Pancreas (tissue), 10 donors: ENCODE measurements at regions not wholly inside any gene's neighbourhood (a gene's known extent, or its start where the extent isn't known, plus 50 kb on each side); places are given as distances from the start of the nearest gene placed in this dataset.

Experiments
- ATAC-seq, 4 donors: fragments of 200-7000 bp; cut with Tn5 transposase; one replicate each; pipeline versions ENCODE4 v1.8.0 to v1.9.1; 2020; ENCODE audit warnings: mild to moderate bottlenecking in 4 of 4, moderate library complexity in 4 of 4
- DNase-seq, 6 donors: peaks; one replicate each; pipeline ENCODE4 v3.0.0-alpha.2; 2020
- FAIRE-seq: peaks from 2 replicates; lab custom pipeline; 2012; peaks lifted over from hg19 to GRCh38; lab: Jason Lieb, UNC
- H3K27ac ChIP-seq, 4 donors: fragments of 200-600 bp; sonication (generic); 1 replicate in 3 of 4; 2 replicates in 1 of 4; pipeline versions ENCODE4 v1.5.0 to v1.8.0; 2020
- H3K27me3 ChIP-seq, 4 donors: fragments of 200-600 bp; one replicate each; pipeline ENCODE4 v1.8.0; 2021
- H3K36me3 ChIP-seq, 3 donors: fragments of 200-600 bp; sonication (generic) in 1 of 3; one replicate each; pipeline versions ENCODE4 v1.5.0 to v1.8.0; 2020 to 2021
- H3K4me1 ChIP-seq, 3 donors: fragments of 200-600 bp; one replicate each; pipeline ENCODE4 v1.8.0; 2021
- H3K4me3 ChIP-seq, 4 donors: fragments of 200-600 bp; sonication (generic) in 2 of 4; one replicate each; pipeline versions ENCODE4 v1.5.0 to v1.8.0; 2020 to 2021
- H3K9me3 ChIP-seq, 4 donors: fragments of 200-600 bp; one replicate each; pipeline ENCODE4 v1.8.0; 2021
- WGBS, 2 donors: extraction: QIAGEN DNeasy Blood & Tissue Kit; methylation state at CpG; one replicate each; pipeline ENCODE4 v1.1.7; 2013; 5-methylcytosine and 5-hydroxymethylcytosine counted together
- intact Hi-C, 3 donors: fragments of 100-400 bp; cut with DNase I; formaldehyde crosslinking; loops; one replicate each; pipeline versions ENCODE4 v1.11.1 to v1.14.2; 2022
- TF ChIP-seq, protein P1 (sequence below), 4 donors: fragments of 200-600 bp; sonication (generic) in 3 of 4; IDR thresholded peaks; one replicate each; pipeline versions ENCODE4 v1.5.0 to v1.8.0; 2021; ENCODE audit warnings: antibody characterized with exemption in 4 of 4
- donor health status: healthy with polysubstance abuse.
- donor health status: DM: no; HTN: no; CAD: no; lungs with moderate emphysema.
- donor health status: DM: no; HTN: no; CAD: no.
- donor health status: control.
- donor health status: control.
- donor health status: Bipolar disorder and iron deficiency.
- donor health status: DM: yes; HTN: yes; CAD: no.
- donor health status: DM: no; HTN: no; CAD: no.
- donor health status: DM: no; HTN: no; CAD: no.
- donor health status: DM: yes; HTN: yes; CAD: no.

DNA sequence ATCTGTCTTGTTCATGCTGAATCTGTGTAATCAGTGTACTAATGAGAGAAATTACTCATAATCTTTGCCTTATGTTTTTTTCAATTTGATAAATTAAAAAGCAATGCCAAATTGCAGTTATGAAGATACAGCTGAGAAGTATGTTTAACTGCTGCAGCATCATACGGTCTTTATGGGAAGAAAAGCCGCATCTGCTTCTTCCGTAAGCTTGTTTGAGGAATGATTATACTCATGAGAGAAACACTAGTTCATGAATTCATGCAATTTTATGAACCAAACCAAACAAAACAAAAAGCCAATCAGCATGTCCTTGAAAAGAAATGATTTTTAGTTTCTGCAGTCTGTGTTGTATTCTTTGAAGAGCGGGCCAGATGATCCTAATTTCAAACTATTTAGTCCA is 275.9 kb upstream of the ARHGEF26 start:
- intact Hi-C loops, result no loop called here
- TF ChIP-seq, protein P1, sequence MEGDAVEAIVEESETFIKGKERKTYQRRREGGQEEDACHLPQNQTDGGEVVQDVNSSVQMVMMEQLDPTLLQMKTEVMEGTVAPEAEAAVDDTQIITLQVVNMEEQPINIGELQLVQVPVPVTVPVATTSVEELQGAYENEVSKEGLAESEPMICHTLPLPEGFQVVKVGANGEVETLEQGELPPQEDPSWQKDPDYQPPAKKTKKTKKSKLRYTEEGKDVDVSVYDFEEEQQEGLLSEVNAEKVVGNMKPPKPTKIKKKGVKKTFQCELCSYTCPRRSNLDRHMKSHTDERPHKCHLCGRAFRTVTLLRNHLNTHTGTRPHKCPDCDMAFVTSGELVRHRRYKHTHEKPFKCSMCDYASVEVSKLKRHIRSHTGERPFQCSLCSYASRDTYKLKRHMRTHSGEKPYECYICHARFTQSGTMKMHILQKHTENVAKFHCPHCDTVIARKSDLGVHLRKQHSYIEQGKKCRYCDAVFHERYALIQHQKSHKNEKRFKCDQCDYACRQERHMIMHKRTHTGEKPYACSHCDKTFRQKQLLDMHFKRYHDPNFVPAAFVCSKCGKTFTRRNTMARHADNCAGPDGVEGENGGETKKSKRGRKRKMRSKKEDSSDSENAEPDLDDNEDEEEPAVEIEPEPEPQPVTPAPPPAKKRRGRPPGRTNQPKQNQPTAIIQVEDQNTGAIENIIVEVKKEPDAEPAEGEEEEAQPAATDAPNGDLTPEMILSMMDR (IDR thresholded peaks at IDR 0.05), result no peak
- DNase-seq, result no peak
- Histone ChIP-seq H3K27ac (no peak overlapping the region), H3K36me3 (no peaks in the 10 kb centered on the region), H3K4me3 (no peak overlapping the region), H3K9me3 (no peaks in the 10 kb centered on the region), H3K4me1 (no peaks in the 10 kb centered on the region), H3K27me3 (no peaks in the 10 kb centered on the region)
- no peak for ATAC-seq
- FAIRE-seq, result no peak
- 65 to 73% methylated on average over 4 of the region's 4 CpGs for WGBS, 2 donors

DNA sequence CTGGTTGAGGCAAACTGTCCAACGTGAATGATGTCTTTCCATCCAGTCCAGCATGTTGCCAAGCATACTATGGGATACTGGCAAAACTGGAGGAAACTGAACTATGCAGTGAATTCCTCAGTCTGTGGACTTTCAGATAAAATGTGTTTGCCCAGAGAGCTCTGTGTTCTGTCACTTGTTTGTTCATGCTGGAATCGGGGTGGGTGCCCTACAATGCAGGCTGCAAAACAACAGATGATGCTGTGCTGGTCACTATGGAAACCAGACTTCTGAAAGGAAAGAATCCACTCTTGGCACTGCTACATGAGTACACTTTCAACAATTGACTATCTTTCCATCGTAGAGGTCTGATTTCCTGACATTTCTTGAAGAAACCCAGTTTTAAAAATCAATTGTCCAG is 272.5 kb upstream of the ARHGEF26 start:
- WGBS, 2 donors, result 10 to 17% methylated on average over 3 of the region's 3 CpGs
- no peaks in the 10 kb centered on the region for H3K4me1 ChIP-seq
- no peak overlapping the region for H3K27ac ChIP-seq
- no peaks in the 10 kb centered on the region for H3K36me3 ChIP-seq
- H3K9me3 ChIP-seq, result no peaks in the 10 kb centered on the region
- intact Hi-C loops, result no loop called here
- no peak for FAIRE-seq
- no peaks in the 10 kb centered on the region for H3K27me3 ChIP-seq
- TF ChIP-seq, protein P1 (IDR thresholded peaks at IDR 0.05), result no peak
- no peak for DNase-seq
- no peak overlapping the region for H3K4me3 ChIP-seq
- no peak for ATAC-seq

DNA sequence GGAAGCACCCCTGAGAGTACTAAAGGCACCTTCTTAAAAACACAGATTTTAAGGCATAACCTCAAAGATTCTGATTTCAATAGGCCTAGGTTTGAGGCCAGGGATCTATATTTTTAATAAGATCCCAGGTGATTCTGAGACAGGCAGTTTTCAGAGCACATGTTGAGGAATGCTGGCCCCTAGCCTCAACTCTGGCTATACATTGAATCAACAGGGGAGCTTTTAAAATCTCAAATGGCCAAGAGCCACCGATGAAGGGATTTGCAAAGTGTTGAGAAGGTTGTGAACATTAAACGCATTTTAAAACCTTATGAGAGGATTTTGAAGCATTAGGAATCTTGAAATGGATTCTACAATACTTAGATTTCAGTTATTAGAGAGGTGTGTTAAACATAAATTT is 268.8 kb upstream of the ARHGEF26 start:
- H3K4me3 ChIP-seq, result no peak overlapping the region
- TF ChIP-seq, protein P1 (IDR thresholded peaks at IDR 0.05), result no peak
- FAIRE-seq (no peak), ATAC-seq (no peak), DNase-seq (no peak)
- H3K4me1 ChIP-seq, result no peaks in the 10 kb centered on the region
- intact Hi-C loops, result no loop called here
- no peaks in the 10 kb centered on the region for H3K9me3 ChIP-seq
- H3K27me3 ChIP-seq, result no peaks in the 10 kb centered on the region
- 39 to 46% methylated on average over 2 of the region's 2 CpGs for WGBS, 2 donors
- no peak overlapping the region for H3K27ac ChIP-seq
- H3K36me3 ChIP-seq, result no peaks in the 10 kb centered on the region

DNA sequence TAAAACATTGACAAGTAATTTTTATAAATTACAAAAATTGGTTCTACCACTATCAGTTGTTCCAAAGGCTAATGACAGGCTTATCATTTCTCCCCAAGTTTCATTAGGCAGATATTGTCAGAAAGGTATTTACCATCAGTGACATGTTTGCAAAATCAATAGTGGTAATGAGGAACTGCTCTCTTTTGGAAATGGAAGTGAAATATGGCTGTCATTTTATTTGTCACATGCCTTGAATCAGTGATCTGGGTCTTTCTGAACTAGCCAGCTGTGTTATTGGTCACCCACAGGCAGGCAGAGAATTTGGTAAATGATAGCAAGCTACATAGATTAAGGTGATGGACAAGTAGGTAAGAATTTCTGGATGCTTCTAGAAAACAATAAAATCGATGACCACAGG is 268.0 kb upstream of the ARHGEF26 start:
- intact Hi-C loops, result no loop called here
- H3K9me3 ChIP-seq, result no peaks in the 10 kb centered on the region
- FAIRE-seq, result no peak
- no peaks in the 10 kb centered on the region for H3K36me3 ChIP-seq
- TF ChIP-seq, protein P1 (IDR thresholded peaks at IDR 0.05), result no peak
- no peak overlapping the region for H3K4me3 ChIP-seq
- ATAC-seq, result no peak
- 19 to 20% methylated on average over 1 of the region's 1 CpG for WGBS, 2 donors
- no peak overlapping the region for H3K27ac ChIP-seq
- no peaks in the 10 kb centered on the region for H3K4me1 ChIP-seq
- no peak for DNase-seq
- H3K27me3 ChIP-seq, result no peaks in the 10 kb centered on the region

DNA sequence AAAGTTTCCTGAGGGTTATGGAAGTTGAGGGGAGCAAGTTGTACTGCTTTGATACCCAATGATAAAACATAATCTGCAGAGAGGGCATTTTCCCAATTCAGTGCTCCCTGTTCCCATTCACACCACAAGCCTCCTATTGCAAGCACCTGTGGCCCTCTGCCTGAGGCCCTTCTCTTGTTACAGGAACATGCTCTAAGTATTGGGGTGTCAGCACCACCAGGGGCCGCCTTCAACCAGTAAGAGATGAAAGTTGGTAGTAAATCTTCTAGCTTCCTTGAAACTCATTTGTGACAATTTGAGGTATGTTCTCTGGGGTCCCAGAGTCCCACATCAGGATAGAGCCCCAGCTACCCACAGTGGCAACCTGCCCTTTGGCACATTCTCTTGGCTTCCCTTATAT is 265.4 kb upstream of the ARHGEF26 start:
- no peak overlapping the region for H3K27ac ChIP-seq
- intact Hi-C loops, result no loop called here
- DNase-seq, result no peak
- H3K27me3 ChIP-seq, result no peaks in the 10 kb centered on the region
- 66 to 86% methylated on average over 1 of the region's 1 CpG for WGBS, 2 donors
- H3K4me1 ChIP-seq, result no peaks in the 10 kb centered on the region
- FAIRE-seq, result no peak
- no peaks in the 10 kb centered on the region for H3K9me3 ChIP-seq
- TF ChIP-seq, protein P1 (IDR thresholded peaks at IDR 0.05), result no peak
- H3K36me3 ChIP-seq, result no peaks in the 10 kb centered on the region
- ATAC-seq, result no peak
- H3K4me3 ChIP-seq, result no peak overlapping the region
